ENCODE measurements at regions not wholly inside any gene's neighbourhood (a gene's known extent, or its start where the extent isn't known, plus 50 kb on each side); places are given as distances from the start of the nearest gene placed in this dataset.
"Not testable (repeated sequence)": the region's sequence is repeated elsewhere in the genome, so short reads cannot be mapped to it uniquely, and the experiment has no call there.

- no peak for TF ChIP-seq CTCF (IDR thresholded peaks at IDR 0.05; ENCODE audit: control insufficient read depth, insufficient read depth, low read depth, low read length, missing control alignments)
- no peak overlapping the region for H3K4me3 ChIP-seq (ENCODE audit: control insufficient read depth, low read depth, low read length)
- no peak for DNase-seq (ENCODE audit: low read depth)
Measured at GRCh38 chr2:4930704-4931103, 761.5 kb upstream of the SOX11 start.

- no peak for DNase-seq (ENCODE audit: low read depth)
- no peak for TF ChIP-seq CTCF (IDR thresholded peaks at IDR 0.05; ENCODE audit: control insufficient read depth, insufficient read depth, low read depth, low read length, missing control alignments)
- H3K4me3 ChIP-seq (ENCODE audit: control insufficient read depth, low read depth, low read length): no peak overlapping the region
Measured at GRCh38 chr2:4931721-4932365, 760.3 kb upstream of the SOX11 start.

GRCh38 chr2:4935291-4935690 lies 756.9 kb upstream of the SOX11 start:
- DNase-seq (ENCODE audit: low read depth); H3K4me3 ChIP-seq (ENCODE audit: control insufficient read depth, low read depth, low read length): not testable (repeated sequence)

GRCh38 chr2:4937550-4937949 lies 754.6 kb upstream of the SOX11 start:
- H3K4me3 ChIP-seq (ENCODE audit: control insufficient read depth, low read depth, low read length): no peak overlapping the region
- DNase-seq (ENCODE audit: low read depth): no peak
- no peak for TF ChIP-seq CTCF (IDR thresholded peaks at IDR 0.05; ENCODE audit: control insufficient read depth, insufficient read depth, low read depth, low read length, missing control alignments)

GRCh38 chr2:4938206-4938605 lies 754.0 kb upstream of the SOX11 start:
- H3K4me3 ChIP-seq (ENCODE audit: control insufficient read depth, low read depth, low read length): no peak overlapping the region
- DNase-seq (ENCODE audit: low read depth): no peak
- TF ChIP-seq CTCF (IDR thresholded peaks at IDR 0.05; ENCODE audit: control insufficient read depth, insufficient read depth, low read depth, low read length, missing control alignments): no peak

- no peak overlapping the region for H3K4me3 ChIP-seq (ENCODE audit: control insufficient read depth, low read depth, low read length)
- DNase-seq (ENCODE audit: low read depth): no peak
- no peak for TF ChIP-seq CTCF (IDR thresholded peaks at IDR 0.05; ENCODE audit: control insufficient read depth, insufficient read depth, low read depth, low read length, missing control alignments)
Measured at GRCh38 chr2:4942441-4942840, 749.7 kb upstream of the SOX11 start.

- no peak overlapping the region for H3K4me3 ChIP-seq (ENCODE audit: control insufficient read depth, low read depth, low read length)
- no peak for DNase-seq (ENCODE audit: low read depth)
- TF ChIP-seq CTCF (IDR thresholded peaks at IDR 0.05; ENCODE audit: control insufficient read depth, insufficient read depth, low read depth, low read length, missing control alignments): no peak
Measured at GRCh38 chr2:4947911-4948310, 744.3 kb upstream of the SOX11 start.
